ENCODE measurements at regions not wholly inside any gene's neighbourhood (a gene's known extent, or its start where the extent isn't known, plus 50 kb on each side); places are given as distances from the start of the nearest gene placed in this dataset.

GRCh38 chr3:117322866-117323265 lies 613.3 kb downstream of the TUSC7 start:
- no peak for DNase-seq

- DNase-seq, result no peak
Measured at GRCh38 chr3:117346901-117347300, 637.3 kb downstream of the TUSC7 start.

- no peak for DNase-seq
Measured at GRCh38 chr3:117348884-117349283, 639.3 kb downstream of the TUSC7 start.

- DNase-seq, result no peak
Measured at GRCh38 chr3:117349566-117349965, 640.0 kb downstream of the TUSC7 start.

GRCh38 chr3:117350371-117350770 lies 640.8 kb downstream of the TUSC7 start:
- DNase-seq, result no peak

GRCh38 chr3:117355566-117355965 lies 646.0 kb downstream of the TUSC7 start:
- no peak for DNase-seq

GRCh38 chr3:117356091-117356705 lies 646.6 kb downstream of the TUSC7 start:
- no peak for DNase-seq

DNA sequence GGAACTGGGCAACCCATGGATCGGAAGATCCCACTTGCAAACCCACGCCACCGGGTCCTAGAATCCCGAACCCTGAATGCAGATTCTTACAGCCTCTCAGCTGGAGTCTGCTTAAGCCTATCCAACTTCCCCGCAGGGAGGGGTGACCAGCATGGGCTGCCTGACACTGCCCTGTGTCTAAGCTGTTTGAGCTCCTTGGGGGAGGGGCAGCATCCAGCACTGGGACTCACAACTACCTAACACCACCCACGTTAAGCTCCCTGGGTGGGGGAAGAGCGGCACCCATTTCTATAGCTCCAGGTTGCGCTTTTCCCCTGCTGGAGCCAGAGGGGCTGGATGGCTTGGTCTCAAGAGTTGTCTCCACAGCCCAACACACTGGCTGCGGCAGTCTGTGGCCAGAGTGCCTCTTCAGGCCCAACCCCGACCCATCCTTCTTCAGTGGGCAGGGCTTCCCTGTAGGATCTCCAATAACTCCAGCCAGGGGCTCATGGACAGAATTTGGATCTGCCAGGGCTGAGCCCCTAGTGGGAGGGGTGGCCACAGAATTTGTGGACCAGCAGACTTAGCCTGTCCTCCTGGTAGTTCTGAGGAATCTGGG lies 649.2 kb downstream of the TUSC7 start:
- DNase-seq, result no peak

DNA sequence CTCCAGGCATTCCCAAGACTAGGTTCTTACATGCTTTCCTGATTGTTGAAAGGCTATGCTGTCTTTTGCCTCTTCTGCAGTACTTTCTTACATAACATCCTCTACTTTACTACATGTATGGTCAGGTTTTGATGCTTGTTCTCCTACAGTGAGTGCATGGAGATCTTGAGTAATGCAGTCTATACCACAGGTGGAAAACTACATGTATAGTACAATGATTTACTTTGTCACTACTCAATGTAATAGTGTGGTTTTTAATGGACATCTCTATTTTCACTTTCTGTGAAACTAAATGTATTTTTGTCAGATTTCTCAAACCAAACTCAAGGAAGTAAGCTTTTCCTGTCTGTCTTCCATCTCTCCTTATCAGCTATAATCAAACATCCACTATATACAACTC lies 657.0 kb downstream of the TUSC7 start:
- DNase-seq, result no peak

GRCh38 chr3:117367861-117368260 lies 658.3 kb downstream of the TUSC7 start:
- no peak for DNase-seq

DNA sequence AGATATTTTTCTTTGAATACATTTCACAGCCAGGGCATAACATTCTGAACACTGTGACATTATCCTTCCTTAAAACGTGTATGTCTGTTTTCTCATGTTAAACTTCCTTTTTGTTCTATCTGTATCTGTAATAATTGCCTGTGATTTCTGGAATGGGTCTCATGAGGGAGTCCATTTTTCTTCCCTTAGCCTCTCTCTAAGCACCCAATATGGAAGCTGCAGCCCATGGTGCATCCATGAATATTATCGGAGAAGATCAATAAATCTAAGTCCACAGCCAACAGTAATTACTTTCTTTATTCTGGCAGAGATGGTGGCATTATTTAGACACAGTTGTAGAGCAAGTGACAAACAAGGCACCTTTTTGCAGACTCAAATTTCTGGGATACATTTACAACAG lies 671.1 kb downstream of the TUSC7 start:
- no peak for DNase-seq

GRCh38 chr3:117393119-117393518 lies 683.5 kb downstream of the TUSC7 start:
- no peak for DNase-seq

GRCh38 chr3:117398141-117398899 lies 688.7 kb downstream of the TUSC7 start:
- no peak for DNase-seq

DNA sequence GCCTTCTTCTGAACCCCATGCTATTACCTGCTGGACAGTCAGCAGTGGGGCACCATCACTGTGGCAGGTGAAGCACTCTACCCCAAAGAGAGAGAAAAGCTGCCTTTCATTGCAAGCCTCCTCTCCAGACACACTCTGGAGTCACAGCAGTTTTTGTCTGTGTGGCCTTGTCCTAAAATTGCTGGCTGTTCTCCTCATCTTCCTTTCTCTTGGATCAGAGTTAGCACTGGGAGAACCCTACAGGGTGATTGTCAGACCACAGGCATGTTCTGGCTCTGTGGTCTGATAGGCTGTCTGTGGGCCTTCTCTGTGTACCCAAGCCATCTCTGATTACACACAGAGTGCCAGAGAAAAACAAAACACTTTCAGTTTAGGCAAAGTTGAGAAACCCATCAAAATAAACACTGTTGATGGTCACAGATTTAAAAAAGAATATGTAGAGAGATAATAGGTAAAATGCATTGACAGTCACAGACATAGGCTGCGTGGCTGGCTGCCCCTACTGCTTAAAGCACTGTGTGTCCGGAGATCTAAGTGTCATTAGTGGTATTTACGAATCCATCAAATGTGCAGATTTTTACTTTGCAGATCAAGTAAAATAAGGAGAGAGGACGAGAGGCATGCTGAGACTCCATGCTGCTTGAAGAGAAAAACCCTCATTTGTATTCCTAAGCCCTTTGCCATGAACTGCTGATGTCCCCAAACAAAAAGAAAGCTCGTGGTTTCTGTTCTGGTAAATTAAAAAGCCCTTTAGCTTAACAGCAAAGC lies 689.9 kb downstream of the TUSC7 start:
- DNase-seq, result no peak

DNA sequence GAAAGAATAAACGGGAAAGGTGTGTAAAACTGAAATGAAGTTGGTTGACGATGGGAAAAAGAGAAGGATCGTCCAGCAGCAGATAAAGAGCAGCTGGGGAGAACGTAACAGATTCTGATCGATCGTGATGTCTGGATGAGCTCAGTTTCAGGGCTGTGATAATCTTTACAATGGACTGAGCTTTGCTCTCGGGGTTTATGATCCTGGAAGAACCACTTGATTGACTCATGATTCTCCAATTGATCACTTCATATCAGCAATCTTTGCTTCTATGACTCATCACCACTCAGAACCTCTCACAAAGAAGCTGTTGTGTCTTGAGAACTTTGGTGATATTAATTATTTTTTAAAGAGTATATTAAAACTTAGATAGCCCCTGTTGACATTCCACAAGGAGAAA lies 690.7 kb downstream of the TUSC7 start:
- no peak for DNase-seq

DNA sequence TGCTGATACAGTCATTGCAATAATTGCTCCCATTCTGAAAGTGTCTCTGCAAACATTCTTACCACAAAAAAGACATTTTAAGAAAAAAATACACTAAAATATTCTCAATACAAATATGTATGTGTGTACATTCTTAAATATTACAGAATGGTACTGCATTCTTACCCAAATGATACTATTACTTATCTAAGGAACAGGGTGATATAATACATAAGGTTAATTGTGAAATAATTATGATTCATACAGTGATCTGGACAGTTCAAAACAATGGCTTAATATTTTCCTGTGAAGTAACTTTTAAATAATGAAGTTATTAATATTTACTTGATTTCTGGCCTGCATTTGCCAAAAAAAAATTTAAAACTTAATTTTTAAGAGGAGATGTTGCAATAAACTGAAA lies 694.6 kb downstream of the TUSC7 start:
- no peak for DNase-seq

DNA sequence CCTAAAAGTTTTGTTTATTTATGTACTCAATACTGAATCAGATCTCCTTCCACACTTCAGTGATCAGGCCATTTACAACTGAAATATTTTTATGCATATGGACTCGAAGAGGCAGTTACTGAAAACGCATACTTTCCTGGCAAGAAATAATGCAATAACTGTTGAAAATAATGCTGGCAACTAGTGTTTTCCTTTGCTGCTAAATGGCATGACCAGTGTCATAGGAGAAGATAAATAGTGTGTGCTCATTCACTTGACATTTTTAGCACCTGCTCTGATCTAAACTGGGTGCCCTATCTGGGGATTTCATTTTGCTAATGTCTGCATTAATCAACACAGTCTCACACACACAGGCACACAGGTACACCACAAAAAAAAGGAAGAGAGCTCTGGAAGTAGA lies 695.2 kb downstream of the TUSC7 start:
- DNase-seq, result no peak

- DNase-seq, result no peak
Measured at GRCh38 chr3:117405359-117405758, 695.8 kb downstream of the TUSC7 start.

DNA sequence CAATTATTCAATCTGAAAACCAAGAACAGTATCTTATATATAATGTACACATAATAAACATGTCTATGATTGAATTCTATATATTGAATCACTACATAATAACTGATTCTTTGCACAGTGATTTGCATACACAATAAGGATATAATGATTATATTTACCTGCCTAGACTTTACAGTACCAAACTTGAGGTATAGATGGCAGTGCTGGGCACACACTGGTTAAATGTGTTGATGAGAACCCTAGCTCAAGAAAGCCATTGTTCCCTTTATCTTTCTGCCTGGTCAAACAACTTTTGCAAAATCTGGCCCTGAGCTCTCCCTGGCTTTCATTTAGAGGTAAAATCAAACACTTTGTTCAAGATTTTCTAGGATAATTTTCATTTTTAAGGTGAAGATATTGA lies 697.7 kb downstream of the TUSC7 start:
- no peak for DNase-seq

DNA sequence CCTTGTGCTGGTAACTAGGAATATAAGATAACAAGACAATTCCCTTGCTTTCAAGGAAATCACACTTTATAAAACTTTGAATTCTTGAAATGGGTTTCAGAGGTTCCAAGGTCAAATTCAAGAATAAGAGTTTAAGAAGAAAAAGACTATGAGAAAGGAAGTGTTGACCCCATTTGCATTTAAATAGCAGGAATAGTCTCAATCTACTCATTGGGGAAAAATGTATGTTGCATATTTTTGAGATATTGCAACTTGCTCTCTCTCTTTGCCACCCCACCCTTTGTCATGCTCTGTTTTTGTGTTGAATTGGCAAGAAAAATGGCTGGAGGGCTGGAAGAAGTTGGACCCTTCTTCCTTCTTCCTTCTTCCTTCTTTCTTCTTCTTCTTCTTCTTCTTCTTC lies 699.2 kb downstream of the TUSC7 start:
- no peak for DNase-seq

- no peak for DNase-seq
Measured at GRCh38 chr3:117409256-117409655, 699.7 kb downstream of the TUSC7 start.

- DNase-seq, result no peak
Measured at GRCh38 chr3:117409701-117410459, 700.3 kb downstream of the TUSC7 start.

- no peak for DNase-seq
Measured at GRCh38 chr3:117411971-117412370, 702.4 kb downstream of the TUSC7 start.

Measured in 8988T (cell line).